Karpas-422 (cell line): ENCODE measurements at regions not wholly inside any gene's neighbourhood (a gene's known extent, or its start where the extent isn't known, plus 50 kb on each side); places are given as distances from the start of the nearest gene placed in this dataset.

Source experiments
- DNase-seq: peaks from one replicate; pipeline ENCODE4 v3.0.0-alpha.2; 2015
- H2AFZ ChIP-seq: fragments of 200-600 bp; sonication (generic); 2 replicates; pipeline ENCODE4 v1.6.1; 2014; ENCODE audit warnings: antibody characterized with exemption, low read length, mixed read lengths
- H3K27ac ChIP-seq: fragments of 200-600 bp; sonication (generic); 2 replicates; pipeline ENCODE4 v1.5.1; 2014; ENCODE audit warnings: mild to moderate bottlenecking, low read length, moderate library complexity
- H3K27me3 ChIP-seq: fragments of 200-600 bp; sonication (generic); 2 replicates; pipeline ENCODE4 v1.6.1; 2014; ENCODE audit warnings: low read length, mixed read lengths
- H3K36me3 ChIP-seq: fragments of 200-600 bp; sonication (generic); 2 replicates; pipeline ENCODE4 v1.6.1; 2014; ENCODE audit warnings: low read length, mixed read lengths; ENCODE audit not compliant: insufficient read depth
- H3K4me1 ChIP-seq: fragments of 200-600 bp; sonication (generic); 2 replicates; pipeline ENCODE4 v1.6.1; 2014; ENCODE audit warnings: mild to moderate bottlenecking, low read length, mixed read lengths
- H3K4me2 ChIP-seq: fragments of 200-600 bp; sonication (generic); 2 replicates; pipeline ENCODE4 v1.6.1; 2014; ENCODE audit warnings: low read length, low read depth, mild to moderate bottlenecking; ENCODE audit not compliant: poor library complexity, severe bottlenecking
- H3K4me3 ChIP-seq: fragments of 200-600 bp; sonication (generic); 2 replicates; pipeline ENCODE4 v1.5.1; 2014; ENCODE audit warnings: mild to moderate bottlenecking, antibody characterized with exemption, low read length, mixed read lengths
- H3K79me2 ChIP-seq: fragments of 200-600 bp; sonication (generic); 2 replicates; pipeline ENCODE4 v1.6.1; 2014; ENCODE audit warnings: mild to moderate bottlenecking, low read length, mixed read lengths
- H3K9ac ChIP-seq: fragments of 200-600 bp; sonication (generic); 2 replicates; pipeline ENCODE4 v1.6.0; 2014; ENCODE audit warnings: low read length
- H3K9me2 ChIP-seq: fragments of 200-600 bp; sonication (generic), shearing (Covaris generic); replicated peaks from 2 replicates; pipeline ENCODE4 v1.6.0; 2014; ENCODE audit warnings: mild to moderate bottlenecking, low read length, moderate library complexity; ENCODE audit not compliant: insufficient read depth
- H3K9me3 ChIP-seq: fragments of 300-700, 200-600 bp; sonication (generic); 2 replicates; pipeline ENCODE4 v1.6.1; 2014; ENCODE audit warnings: low read length, mixed read lengths
- H4K20me1 ChIP-seq: fragments of 200-600 bp; sonication (generic); 2 replicates; pipeline ENCODE4 v1.6.1; 2014; ENCODE audit warnings: mild to moderate bottlenecking, antibody characterized with exemption, low read length, low read depth; ENCODE audit not compliant: insufficient read depth

DNA sequence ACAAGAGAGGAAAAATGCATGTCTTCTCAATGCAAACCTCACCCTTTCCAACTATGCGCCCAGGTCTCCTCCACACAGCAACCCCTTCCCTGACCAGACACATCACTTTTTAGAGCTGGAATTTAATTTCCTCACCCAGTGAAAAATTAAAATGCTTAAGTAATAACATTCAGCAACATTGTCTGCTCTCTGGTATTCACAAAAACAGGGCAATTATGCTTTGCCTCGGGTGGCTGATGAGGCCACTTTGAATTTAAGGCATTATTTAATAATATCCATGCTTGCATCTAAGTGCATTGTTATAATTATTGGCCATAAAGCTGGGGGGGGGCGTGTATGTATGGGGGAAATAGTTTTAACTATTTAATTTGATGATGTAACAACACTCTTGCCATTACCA lies 777.8 kb upstream of the NRSN1 start:
- Histone ChIP-seq H3K27me3 (no peaks in the 10 kb centered on the region), H3K9me3 (no peaks in the 10 kb centered on the region), H3K27ac (no peak overlapping the region), H3K9me2 (no peaks in the 10 kb centered on the region), H3K79me2 (no peaks in the 10 kb centered on the region), H3K4me3 (no peak overlapping the region), H3K4me2 (no peak overlapping the region), H3K36me3 (no peaks in the 10 kb centered on the region), H3K9ac (no peak overlapping the region), H4K20me1 (no peaks in the 10 kb centered on the region), H2AFZ (no peak overlapping the region), H3K4me1 (no peaks in the 10 kb centered on the region)
- no peak for DNase-seq

DNA sequence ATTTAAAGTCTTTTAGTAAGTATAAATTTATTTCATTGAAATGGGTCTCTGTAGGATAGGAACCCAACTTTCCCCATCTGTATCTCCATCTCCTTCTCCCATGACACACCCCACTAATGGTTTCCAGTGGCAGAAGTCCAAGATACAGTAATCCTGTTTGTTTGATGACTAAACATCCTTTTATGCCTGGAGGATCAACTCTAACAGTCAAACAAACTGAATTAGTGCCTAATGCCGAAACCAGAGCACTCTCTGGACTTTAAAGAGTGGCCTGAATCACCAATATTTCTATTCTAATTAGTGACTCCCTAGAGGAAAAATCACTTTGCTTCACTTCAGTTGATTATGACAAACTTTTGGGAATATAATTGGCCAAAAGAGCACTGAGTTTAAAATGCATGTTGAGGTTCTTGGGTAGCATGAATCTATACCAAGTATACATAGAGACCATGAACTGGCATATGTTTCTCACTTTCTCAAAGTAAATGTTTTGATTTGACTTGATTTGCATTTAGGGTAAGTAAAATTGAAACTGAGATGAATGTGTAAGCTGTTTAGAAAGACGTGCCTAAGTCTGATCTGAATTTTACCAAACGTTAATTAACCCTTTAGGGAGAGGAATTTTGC lies 776.4 kb upstream of the NRSN1 start:
- Histone ChIP-seq H3K36me3 (no peaks in the 10 kb centered on the region), H3K9me3 (no peaks in the 10 kb centered on the region), H3K79me2 (no peaks in the 10 kb centered on the region), H2AFZ (no peak overlapping the region), H3K9me2 (no peaks in the 10 kb centered on the region), H3K4me3 (no peak overlapping the region), H3K27ac (no peak overlapping the region), H3K4me1 (no peaks in the 10 kb centered on the region), H4K20me1 (no peaks in the 10 kb centered on the region), H3K4me2 (no peak overlapping the region), H3K27me3 (no peaks in the 10 kb centered on the region), H3K9ac (no peak overlapping the region)
- no peak for DNase-seq

DNA sequence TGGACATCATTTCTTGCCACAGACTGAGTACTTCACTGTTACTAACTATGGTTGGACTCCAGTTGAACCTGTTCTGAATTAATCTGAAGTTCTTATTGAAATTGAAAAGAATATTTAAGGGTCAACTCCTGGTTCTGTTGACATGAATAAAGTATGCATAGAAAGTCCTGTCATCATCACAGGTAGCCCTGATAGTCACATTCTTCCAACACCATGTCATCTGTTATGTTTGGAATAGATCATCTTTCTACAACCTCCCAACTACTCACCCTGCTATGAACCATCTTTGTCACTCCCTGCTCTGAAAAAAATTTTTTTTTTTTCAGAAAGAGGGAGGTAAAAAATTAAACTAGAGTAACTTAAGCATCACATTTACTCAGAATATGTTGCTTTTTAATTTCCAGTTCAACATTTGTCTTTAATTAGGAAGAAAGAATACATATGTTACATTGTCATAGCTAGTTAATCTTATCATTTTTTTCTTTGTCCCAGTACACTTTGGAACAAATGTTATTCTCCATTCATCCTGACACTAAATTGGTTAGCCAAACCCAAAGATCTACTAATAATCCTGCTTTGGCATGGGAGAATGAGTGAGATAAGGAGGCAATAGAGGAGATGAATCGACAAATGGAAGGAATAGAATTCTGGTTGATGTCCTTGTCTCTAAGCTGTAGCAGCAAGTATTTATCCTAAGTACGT lies 775.1 kb upstream of the NRSN1 start:
- Histone ChIP-seq H3K36me3 (no peaks in the 10 kb centered on the region), H3K4me3 (no peak overlapping the region), H3K9me2 (no peaks in the 10 kb centered on the region), H3K27ac (no peak overlapping the region), H3K4me1 (no peaks in the 10 kb centered on the region), H2AFZ (no peak overlapping the region), H3K4me2 (no peak overlapping the region), H3K79me2 (no peaks in the 10 kb centered on the region), H4K20me1 (no peaks in the 10 kb centered on the region), H3K9me3 (no peaks in the 10 kb centered on the region), H3K9ac (no peak overlapping the region), H3K27me3 (no peaks in the 10 kb centered on the region)
- no peak for DNase-seq

- no peak overlapping the region for H3K4me3 ChIP-seq
- H3K27ac ChIP-seq = no peak overlapping the region
- DNase-seq = no peak
- no peaks in the 10 kb centered on the region for H3K4me1 ChIP-seq
- H3K9me3 ChIP-seq = no peaks in the 10 kb centered on the region
- H3K36me3 ChIP-seq = no peaks in the 10 kb centered on the region
- H3K9ac ChIP-seq = no peak overlapping the region
- no peak overlapping the region for H2AFZ ChIP-seq
- H3K4me2 ChIP-seq = no peak overlapping the region
- H3K9me2 ChIP-seq = no peaks in the 10 kb centered on the region
- no peaks in the 10 kb centered on the region for H3K79me2 ChIP-seq
- no peaks in the 10 kb centered on the region for H4K20me1 ChIP-seq
- H3K27me3 ChIP-seq = no peaks in the 10 kb centered on the region
Observed at GRCh38 chr6:23354004-23354403, 772.0 kb upstream of the NRSN1 start.

- Histone ChIP-seq H3K4me2 (no peak overlapping the region), H2AFZ (no peak overlapping the region), H3K79me2 (no peaks in the 10 kb centered on the region), H3K9me2 (no peaks in the 10 kb centered on the region), H4K20me1 (no peaks in the 10 kb centered on the region), H3K4me3 (no peak overlapping the region), H3K36me3 (no peaks in the 10 kb centered on the region), H3K9ac (no peak overlapping the region), H3K4me1 (no peaks in the 10 kb centered on the region), H3K27ac (no peak overlapping the region), H3K27me3 (no peaks in the 10 kb centered on the region), H3K9me3 (no peaks in the 10 kb centered on the region)
- DNase-seq = no peak
Observed at GRCh38 chr6:23357185-23357766, 768.7 kb upstream of the NRSN1 start.

DNA sequence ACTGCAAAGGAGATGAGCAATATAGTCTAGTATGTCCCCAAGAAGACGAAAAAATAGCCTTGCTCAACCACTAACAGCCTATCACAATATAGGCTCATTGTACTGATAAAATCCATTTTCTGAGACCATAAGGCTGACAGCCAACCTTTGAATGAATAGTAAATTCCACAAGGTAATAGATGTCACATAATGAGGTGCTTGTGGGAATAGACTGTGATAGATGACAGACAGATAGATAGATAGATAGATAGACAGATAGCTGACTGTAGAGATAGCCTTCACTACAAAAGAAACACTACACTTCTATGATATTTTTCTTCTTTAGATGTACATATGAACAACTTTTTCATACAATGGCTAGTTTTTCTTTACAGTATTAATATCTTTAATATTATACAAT lies 760.3 kb upstream of the NRSN1 start:
- Histone ChIP-seq H3K79me2 (no peaks in the 10 kb centered on the region), H3K4me3 (no peak overlapping the region), H3K27me3 (no peaks in the 10 kb centered on the region), H3K27ac (no peak overlapping the region), H3K9ac (no peak overlapping the region), H3K36me3 (no peaks in the 10 kb centered on the region), H3K9me2 (no peaks in the 10 kb centered on the region), H4K20me1 (no peaks in the 10 kb centered on the region), H3K9me3 (peaks cover 11% of the 10 kb centered on the region), H2AFZ (no peak overlapping the region), H3K4me1 (no peaks in the 10 kb centered on the region), H3K4me2 (no peak overlapping the region)
- DNase-seq = no peak

GRCh38 chr6:23367311-23367710 lies 758.7 kb upstream of the NRSN1 start:
- Histone ChIP-seq H3K4me1 (no peaks in the 10 kb centered on the region), H3K79me2 (no peaks in the 10 kb centered on the region), H3K36me3 (no peaks in the 10 kb centered on the region), H3K27ac (no peak overlapping the region), H3K9ac (no peak overlapping the region), H3K27me3 (no peaks in the 10 kb centered on the region), H3K9me2 (no peaks in the 10 kb centered on the region), H3K9me3 (peaks cover 11% of the 10 kb centered on the region), H3K4me2 (no peak overlapping the region), H4K20me1 (no peaks in the 10 kb centered on the region), H2AFZ (no peak overlapping the region), H3K4me3 (no peak overlapping the region)
- DNase-seq = no peak

DNA sequence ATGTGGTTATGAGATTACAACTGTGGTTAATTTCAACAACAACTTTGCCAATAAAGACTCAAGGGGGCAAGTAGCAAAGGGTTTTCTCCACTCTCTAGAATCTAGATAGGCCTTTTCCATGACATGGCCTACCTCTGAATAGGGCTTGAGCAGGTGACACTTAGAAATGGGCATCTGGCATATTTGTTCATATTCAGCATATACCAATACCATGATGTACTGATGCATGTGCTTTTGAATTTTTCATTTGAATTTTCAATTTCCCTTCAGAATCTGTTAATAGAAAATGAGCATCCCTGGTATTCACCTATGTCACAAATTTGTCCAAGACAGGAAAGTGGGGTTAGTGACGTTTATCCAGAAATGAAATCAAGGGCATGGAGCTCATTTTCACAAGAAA lies 757.5 kb upstream of the NRSN1 start:
- Histone ChIP-seq H3K79me2 (no peaks in the 10 kb centered on the region), H2AFZ (no peak overlapping the region), H3K27me3 (no peaks in the 10 kb centered on the region), H3K27ac (no peak overlapping the region), H3K9me2 (no peaks in the 10 kb centered on the region), H3K36me3 (no peaks in the 10 kb centered on the region), H3K4me3 (no peak overlapping the region), H3K9ac (no peak overlapping the region), H3K4me2 (no peak overlapping the region), H4K20me1 (no peaks in the 10 kb centered on the region), H3K4me1 (no peaks in the 10 kb centered on the region), H3K9me3 (peaks cover 11% of the 10 kb centered on the region)
- DNase-seq = no peak
